H9 (cell line): ENCODE measurements at regions not wholly inside any gene's neighbourhood (a gene's known extent, or its start where the extent isn't known, plus 50 kb on each side); places are given as distances from the start of the nearest gene placed in this dataset.

Experiments used
- DNase-seq: peaks from one replicate; pipeline ENCODE4 v3.0.0-alpha.2; 2017
- H2AFZ ChIP-seq: one replicate; pipeline ENCODE4 v1.6.1; 2013; ENCODE audit warnings: mild to moderate bottlenecking, low read length, control low read depth, moderate library complexity
- H2AK5ac ChIP-seq: 2 replicates; pipeline ENCODE4 v1.6.1; 2013; ENCODE audit warnings: low read length, control low read depth, mixed read lengths; ENCODE audit not compliant: insufficient read length
- H2BK120ac ChIP-seq: one replicate; pipeline ENCODE4 v1.6.1; 2013; ENCODE audit warnings: low read depth, mild to moderate bottlenecking, low read length, control low read depth, inconsistent platforms; ENCODE audit not compliant: poor library complexity, severe bottlenecking
- H2BK12ac ChIP-seq: 2 replicates; pipeline ENCODE4 v1.6.1; 2013; ENCODE audit warnings: low read length, control low read depth, mixed read lengths, low read depth; ENCODE audit not compliant: insufficient read length
- H2BK15ac ChIP-seq: 2 replicates; pipeline ENCODE4 v1.6.1; 2013; ENCODE audit warnings: low read depth, low read length, control low read depth
- H2BK20ac ChIP-seq: one replicate; pipeline ENCODE4 v1.6.1; 2013; ENCODE audit warnings: low read depth, mild to moderate bottlenecking, low read length, control low read depth, inconsistent platforms; ENCODE audit not compliant: poor library complexity, severe bottlenecking
- H2BK5ac ChIP-seq: 2 replicates; pipeline ENCODE4 v1.6.1; 2013; ENCODE audit warnings: low read length, control low read depth, mixed read lengths; ENCODE audit not compliant: insufficient read length
- H3K14ac ChIP-seq: 2 replicates; pipeline ENCODE4 v1.6.1; 2013; ENCODE audit warnings: low read length, control low read depth; ENCODE audit not compliant: insufficient read depth
- H3K18ac ChIP-seq: 2 replicates; pipeline ENCODE4 v1.6.1; 2013; ENCODE audit warnings: low read depth, mild to moderate bottlenecking, mixed read lengths, low read length, control low read depth; ENCODE audit not compliant: insufficient read length
- H3K23ac ChIP-seq: 2 replicates; pipeline ENCODE4 v1.6.1; 2013; ENCODE audit warnings: low read length, control low read depth, mixed read lengths, low read depth; ENCODE audit not compliant: insufficient read length
- H3K23me2 ChIP-seq: 2 replicates; pipeline ENCODE4 v1.6.1; 2013; ENCODE audit warnings: low read depth, mild to moderate bottlenecking, mixed read lengths, low read length, control low read depth; ENCODE audit not compliant: insufficient read length, poor library complexity, severe bottlenecking
- H3K27ac ChIP-seq: 2 replicates; pipeline ENCODE4 v1.5.1; 2013; ENCODE audit warnings: low read length, control low read depth, mixed read lengths, low read depth; ENCODE audit not compliant: insufficient read length
- H3K27me3 ChIP-seq: 2 replicates; pipeline ENCODE4 v1.6.1; 2013; ENCODE audit warnings: low read length, control low read depth, inconsistent platforms; ENCODE audit not compliant: insufficient read depth
- H3K4ac ChIP-seq: 2 replicates; pipeline ENCODE4 v1.6.1; 2013; ENCODE audit warnings: low read depth, mild to moderate bottlenecking, control low read depth, inconsistent platforms, low read length, moderate library complexity
- H3K4me1 ChIP-seq: 2 replicates; pipeline ENCODE4 v1.6.1; 2013; ENCODE audit warnings: low read length, control low read depth, inconsistent platforms; ENCODE audit not compliant: insufficient read depth
- H3K4me2 ChIP-seq: 2 replicates; pipeline ENCODE4 v1.6.1; 2013; ENCODE audit warnings: low read length, control low read depth, mixed read lengths; ENCODE audit not compliant: insufficient read length, insufficient read depth
- H3K56ac ChIP-seq: 2 replicates; pipeline ENCODE4 v1.6.1; 2013; ENCODE audit warnings: low read depth, mild to moderate bottlenecking, mixed read lengths, low read length, control low read depth; ENCODE audit not compliant: insufficient read length
- H3K79me1 ChIP-seq: 2 replicates; pipeline ENCODE4 v1.6.1; 2013; ENCODE audit warnings: low read depth, mild to moderate bottlenecking, moderate library complexity, low read length, control low read depth, inconsistent platforms; ENCODE audit not compliant: insufficient read depth, poor library complexity, severe bottlenecking
- H3K79me2 ChIP-seq: 2 replicates; pipeline ENCODE4 v1.6.1; 2013; ENCODE audit warnings: low read length, control low read depth, inconsistent platforms; ENCODE audit not compliant: insufficient read depth
- H3K9ac ChIP-seq: 2 replicates; pipeline ENCODE4 v1.6.1; 2013; ENCODE audit warnings: low read length, control low read depth, mixed read lengths; ENCODE audit not compliant: insufficient read length; ENCODE audit errors: extremely low read depth
- H3K9me3 ChIP-seq: one replicate; pipeline ENCODE4 v1.6.1; 2013; ENCODE audit warnings: low read depth, low read length, inconsistent platforms; ENCODE audit not compliant: control insufficient read depth
- H3T11ph ChIP-seq: one replicate; pipeline ENCODE4 v1.6.1; 2013; ENCODE audit warnings: mild to moderate bottlenecking, low read length, control low read depth, inconsistent platforms
- H4K20me1 ChIP-seq: one replicate; pipeline ENCODE4 v1.6.1; 2013; ENCODE audit not compliant: control insufficient read depth, insufficient read length, insufficient read depth
- H4K5ac ChIP-seq: 2 replicates; pipeline ENCODE4 v1.6.1; 2013; ENCODE audit warnings: low read depth, mild to moderate bottlenecking, mixed read lengths, low read length, control low read depth; ENCODE audit not compliant: insufficient read length
- H4K8ac ChIP-seq: replicated peaks from 2 replicates; pipeline ENCODE4 v1.6.1; 2013; ENCODE audit warnings: low read length, control low read depth, mixed read lengths, low read depth; ENCODE audit not compliant: insufficient read length
- H4K91ac ChIP-seq: 2 replicates; pipeline ENCODE4 v1.6.1; 2013; ENCODE audit warnings: low read depth, mild to moderate bottlenecking, moderate library complexity, mixed read lengths, low read length, control low read depth; ENCODE audit not compliant: insufficient read length
- H3K27ac Mint-ChIP-seq, 3 experiments: 2 replicates in 2 of 3; 3 replicates in 1 of 3; pipeline ENCODE4 v1.8.0; 2020 to 2021; ENCODE audit warnings: mixed read lengths in 3 of 3, mild to moderate bottlenecking in 1 of 3, moderate library complexity in 1 of 3
- H3K27me3 Mint-ChIP-seq: 2 replicates; pipeline ENCODE4 v1.8.0; 2021; ENCODE audit warnings: low read depth, mild to moderate bottlenecking, moderate library complexity, mixed read lengths
- H3K36me3 Mint-ChIP-seq, 3 experiments: 2 replicates in 2 of 3; 3 replicates in 1 of 3; pipeline ENCODE4 v1.8.0; 2020 to 2021; ENCODE audit warnings: low read depth in 3 of 3, mixed read lengths in 3 of 3; ENCODE audit not compliant: insufficient read depth in 1 of 3
- H3K4me1 Mint-ChIP-seq, 2 experiments: 2 replicates each; pipeline ENCODE4 v1.8.0; 2020; ENCODE audit warnings: mixed read lengths in 2 of 2
- H3K4me3 Mint-ChIP-seq, 2 experiments: 2 replicates in 1 of 2; 3 replicates in 1 of 2; pipeline ENCODE4 v1.8.0; 2020 to 2021; ENCODE audit warnings: mild to moderate bottlenecking in 2 of 2, mixed read lengths in 2 of 2, moderate library complexity in 1 of 2
- H3K9me3 Mint-ChIP-seq, 2 experiments: 2 replicates in 1 of 2; 3 replicates in 1 of 2; pipeline ENCODE4 v1.8.0; 2020; ENCODE audit warnings: mild to moderate bottlenecking in 2 of 2, mixed read lengths in 2 of 2, moderate library complexity in 1 of 2
- CTCF ChIP-seq: fragments of 200-600 bp; sonication (generic); conservative IDR thresholded peaks from 3 replicates; pipeline ENCODE4 v1.8.0; 2021; ENCODE audit warnings: antibody characterized with exemption, mild to moderate bottlenecking
- WGBS: extraction: QIAGEN DNeasy Blood & Tissue Kit; methylation state at CpG from one replicate; pipeline ENCODE4 v1.1.7; 2013; ENCODE audit warnings: missing lambda C conversion rate, low lambda C conversion rate, mixed read lengths; ENCODE audit not compliant: insufficient read length; ENCODE audit errors: extremely low coverage; 5-methylcytosine and 5-hydroxymethylcytosine counted together

- Histone ChIP-seq H3K79me1 (no peaks in the 10 kb centered on the region), H3K9me3 (no peaks in the 10 kb centered on the region), H3K56ac (no peak overlapping the region), H2AK5ac (no peak overlapping the region), H4K20me1 (no peaks in the 10 kb centered on the region), H3K27ac (no peak overlapping the region), H2AFZ (no peak overlapping the region), H2BK15ac (no peak overlapping the region), H3T11ph (no peak overlapping the region), H3K27me3 (peaks cover 13% of the 10 kb centered on the region; the same call in 1 of the 2 replicates), H3K14ac (no peak overlapping the region), H3K23ac (no peak overlapping the region), H3K4me1 (no peaks in the 10 kb centered on the region; the same call in 1 of the 2 replicates), H3K79me2 (no peaks in the 10 kb centered on the region), H4K5ac (no peak overlapping the region), H4K8ac (no peak overlapping the region), H2BK120ac (no peak overlapping the region), H3K4me2 (no peak overlapping the region), H2BK5ac (no peak overlapping the region), H4K91ac (no peak overlapping the region), H3K9ac (no peak overlapping the region), H3K4ac (no peak overlapping the region), H2BK12ac (no peak overlapping the region), H3K18ac (no peak overlapping the region), H2BK20ac (no peak overlapping the region), H3K23me2 (peaks cover 12% of the 10 kb centered on the region)
- Mint-ChIP-seq H3K27ac (no peak overlapping the region), H3K9me3 (no peaks in the 10 kb centered on the region), H3K36me3 (no peaks in the 10 kb centered on the region), H3K4me1 (peaks cover 17 to 23% of the 10 kb centered on the region in 2 experiments), H3K4me3 (no peak overlapping the region), H3K27me3 (peaks cover 89% of the 10 kb centered on the region)
- DNase-seq: no peak
- TF ChIP-seq CTCF: no peak
- no CpG with 5 or more reads among the region's 10 CpGs for WGBS
Observed at GRCh38 chr11:123360267-123360936, 69.7 kb upstream of the GRAMD1B start.
